ENCODE measurements at regions not wholly inside any gene's neighbourhood (a gene's known extent, or its start where the extent isn't known, plus 50 kb on each side); places are given as distances from the start of the nearest gene placed in this dataset.

GRCh38 chr13:111663505-111663904 is 343.1 kb downstream of the TEX29 start:
- no peak overlapping the region for H3K4me3 ChIP-seq
- peaks cover 0 to 4% (median 0%) of the 10 kb centered on the region in 3 donors for H3K27me3 ChIP-seq
- in situ Hi-C loops (cut with MboI; ENCODE audit: low sequenced_read_pairs in 4 of 4) (no loop called here), intact Hi-C loops (cut with DNase I; ENCODE audit: low total_unique reads) (no loop called here)
- H3K36me3 ChIP-seq, result no peaks in the 10 kb centered on the region
- no peaks in the 10 kb centered on the region for H3K9me3 ChIP-seq
- H3K4me1 ChIP-seq, result no peaks in the 10 kb centered on the region
- TF ChIP-seq POLR2A (IDR thresholded peaks at IDR 0.05) (no peak), CTCF (IDR thresholded peaks at IDR 0.05 in 4 of 5, conservative IDR thresholded peaks at IDR 0.05 in 1 of 5) (no peak)
- ATAC-seq, result no peak
- no peak overlapping the region for H3K27ac ChIP-seq
- no peak for DNase-seq

- Histone ChIP-seq H3K36me3 (no peaks in the 10 kb centered on the region), H3K27ac (no peak overlapping the region), H3K27me3 (peaks cover 0 to 4% (median 0%) of the 10 kb centered on the region in 3 donors), H3K4me3 (no peak overlapping the region), H3K9me3 (no peaks in the 10 kb centered on the region), H3K4me1 (no peaks in the 10 kb centered on the region)
- intact Hi-C loops (cut with DNase I; ENCODE audit: low total_unique reads), result no loop called here
- TF ChIP-seq CTCF (IDR thresholded peaks at IDR 0.05 in 4 of 5, conservative IDR thresholded peaks at IDR 0.05 in 1 of 5) (no peak), POLR2A (IDR thresholded peaks at IDR 0.05) (no peak)
- ATAC-seq (no peak), DNase-seq (no peak)
- in situ Hi-C loops (cut with MboI; ENCODE audit: low sequenced_read_pairs in 4 of 4), result no loop called here
Observed at GRCh38 chr13:111663953-111664421, 343.5 kb downstream of the TEX29 start.

- Histone ChIP-seq H3K36me3 (no peaks in the 10 kb centered on the region), H3K4me3 (no peak overlapping the region), H3K27ac (no peak overlapping the region), H3K4me1 (no peaks in the 10 kb centered on the region), H3K27me3 (peaks cover 0 to 4% (median 0%) of the 10 kb centered on the region in 3 donors), H3K9me3 (no peaks in the 10 kb centered on the region)
- ATAC-seq, result no peak
- TF ChIP-seq POLR2A (IDR thresholded peaks at IDR 0.05), result no peak
- no peak for TF ChIP-seq CTCF (IDR thresholded peaks at IDR 0.05 in 4 of 5, conservative IDR thresholded peaks at IDR 0.05 in 1 of 5)
- DNase-seq, result no peak
- in situ Hi-C loops (cut with MboI; ENCODE audit: low sequenced_read_pairs in 4 of 4), result no loop called here
- intact Hi-C loops (cut with DNase I; ENCODE audit: low total_unique reads), result no loop called here
Observed at GRCh38 chr13:111664696-111665095, 344.3 kb downstream of the TEX29 start.

GRCh38 chr13:111665691-111666095 is 345.3 kb downstream of the TEX29 start:
- intact Hi-C loops (cut with DNase I; ENCODE audit: low total_unique reads), result no loop called here
- Histone ChIP-seq H3K4me1 (no peaks in the 10 kb centered on the region), H3K36me3 (no peaks in the 10 kb centered on the region), H3K9me3 (no peaks in the 10 kb centered on the region), H3K27ac (no peak overlapping the region), H3K4me3 (no peak overlapping the region), H3K27me3 (peaks cover 0 to 4% (median 0%) of the 10 kb centered on the region in 3 donors)
- TF ChIP-seq POLR2A (IDR thresholded peaks at IDR 0.05), result no peak
- TF ChIP-seq CTCF (IDR thresholded peaks at IDR 0.05 in 4 of 5, conservative IDR thresholded peaks at IDR 0.05 in 1 of 5), result no peak
- no peak for DNase-seq
- ATAC-seq, result no peak
- in situ Hi-C loops (cut with MboI; ENCODE audit: low sequenced_read_pairs in 4 of 4), result no loop called here

- H3K27me3 ChIP-seq, result peaks cover 0 to 4% (median 0%) of the 10 kb centered on the region in 3 donors
Observed at GRCh38 chr13:111666164-111666776, 345.8 kb downstream of the TEX29 start.

More at GRCh38 chr13:111666164-111666776, 345.8 kb downstream of the TEX29 start:
- ATAC-seq, result no peak
- TF ChIP-seq CTCF (IDR thresholded peaks at IDR 0.05 in 4 of 5, conservative IDR thresholded peaks at IDR 0.05 in 1 of 5) (no peak), POLR2A (IDR thresholded peaks at IDR 0.05) (no peak)
- DNase-seq, result no peak
- Histone ChIP-seq H3K9me3 (no peaks in the 10 kb centered on the region), H3K4me3 (no peak overlapping the region), H3K27ac (no peak overlapping the region), H3K36me3 (no peaks in the 10 kb centered on the region), H3K4me1 (no peaks in the 10 kb centered on the region)
- intact Hi-C loops (cut with DNase I; ENCODE audit: low total_unique reads) (no loop called here), in situ Hi-C loops (cut with MboI; ENCODE audit: low sequenced_read_pairs in 4 of 4) (no loop called here)
